ENCODE measurements at regions not wholly inside any gene's neighbourhood (a gene's known extent, or its start where the extent isn't known, plus 50 kb on each side); places are given as distances from the start of the nearest gene placed in this dataset.

DNA sequence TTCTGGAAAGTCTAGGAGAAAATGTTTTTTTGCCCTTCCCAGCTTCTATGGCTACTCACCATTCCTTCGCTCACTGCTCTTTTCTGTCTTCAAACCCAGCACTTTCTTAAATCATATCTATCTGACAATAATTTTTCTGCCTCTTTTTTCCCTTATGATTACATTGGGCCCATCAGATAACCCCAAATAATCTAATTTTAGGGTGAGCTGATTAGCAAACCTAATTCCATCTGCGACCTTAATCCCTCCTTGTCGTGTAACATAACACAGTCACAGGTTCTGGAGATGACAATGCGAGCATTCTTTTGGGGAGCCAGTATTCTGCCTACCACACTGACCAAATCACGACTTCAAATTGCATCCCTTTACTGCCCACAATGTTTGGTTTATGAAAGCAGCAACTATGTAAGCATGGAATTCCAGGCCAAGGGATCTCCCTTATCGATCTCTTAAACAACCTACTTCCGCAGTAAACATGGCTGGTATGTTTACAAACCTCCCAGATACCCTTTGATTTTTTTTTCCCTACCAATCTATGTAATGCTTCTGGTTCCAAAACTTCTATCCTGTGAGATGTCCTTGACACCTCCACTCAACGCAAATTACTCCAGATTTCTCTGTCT is 2122.2 kb downstream of the MAT2B start:
- TF ChIP-seq, protein P1, sequence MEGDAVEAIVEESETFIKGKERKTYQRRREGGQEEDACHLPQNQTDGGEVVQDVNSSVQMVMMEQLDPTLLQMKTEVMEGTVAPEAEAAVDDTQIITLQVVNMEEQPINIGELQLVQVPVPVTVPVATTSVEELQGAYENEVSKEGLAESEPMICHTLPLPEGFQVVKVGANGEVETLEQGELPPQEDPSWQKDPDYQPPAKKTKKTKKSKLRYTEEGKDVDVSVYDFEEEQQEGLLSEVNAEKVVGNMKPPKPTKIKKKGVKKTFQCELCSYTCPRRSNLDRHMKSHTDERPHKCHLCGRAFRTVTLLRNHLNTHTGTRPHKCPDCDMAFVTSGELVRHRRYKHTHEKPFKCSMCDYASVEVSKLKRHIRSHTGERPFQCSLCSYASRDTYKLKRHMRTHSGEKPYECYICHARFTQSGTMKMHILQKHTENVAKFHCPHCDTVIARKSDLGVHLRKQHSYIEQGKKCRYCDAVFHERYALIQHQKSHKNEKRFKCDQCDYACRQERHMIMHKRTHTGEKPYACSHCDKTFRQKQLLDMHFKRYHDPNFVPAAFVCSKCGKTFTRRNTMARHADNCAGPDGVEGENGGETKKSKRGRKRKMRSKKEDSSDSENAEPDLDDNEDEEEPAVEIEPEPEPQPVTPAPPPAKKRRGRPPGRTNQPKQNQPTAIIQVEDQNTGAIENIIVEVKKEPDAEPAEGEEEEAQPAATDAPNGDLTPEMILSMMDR (IDR thresholded peaks at IDR 0.05): no peak
- TF ChIP-seq ZFX (IDR thresholded peaks at IDR 0.05; ENCODE audit: borderline replicate concordance): no peak
